Suprapubic skin (tissue), 3 donors: ENCODE measurements at regions not wholly inside any gene's neighbourhood (a gene's known extent, or its start where the extent isn't known, plus 50 kb on each side); places are given as distances from the start of the nearest gene placed in this dataset.

Experiments
- CTCF ChIP-seq, 2 donors: fragments of 200-600 bp in 1 of 2; fragments of 450-650 bp in 1 of 2; sonication (generic) in 1 of 2; IDR thresholded peaks; one replicate each; pipeline ENCODE4 v1.5.1; 2016 to 2019; ENCODE audit warnings: antibody characterized with exemption in 2 of 2, mild to moderate bottlenecking in 1 of 2, moderate library complexity in 1 of 2
- EP300 ChIP-seq: sonication (generic); formaldehyde crosslinking; IDR thresholded peaks from one replicate; pipeline ENCODE4 v1.6.1; 2017; ENCODE audit warnings: antibody characterized with exemption

GRCh38 chr6:113594726-113595125 lies 262.4 kb upstream of the MARCKS start:
- no peak for TF ChIP-seq CTCF (IDR thresholded peaks at IDR 0.05)
- no peak for TF ChIP-seq EP300
